ENCODE measurements at regions not wholly inside any gene's neighbourhood (a gene's known extent, or its start where the extent isn't known, plus 50 kb on each side); places are given as distances from the start of the nearest gene placed in this dataset.
A peak's percentile ranks its signal among the peaks of the same experiment; 100 is the strongest.

DNA sequence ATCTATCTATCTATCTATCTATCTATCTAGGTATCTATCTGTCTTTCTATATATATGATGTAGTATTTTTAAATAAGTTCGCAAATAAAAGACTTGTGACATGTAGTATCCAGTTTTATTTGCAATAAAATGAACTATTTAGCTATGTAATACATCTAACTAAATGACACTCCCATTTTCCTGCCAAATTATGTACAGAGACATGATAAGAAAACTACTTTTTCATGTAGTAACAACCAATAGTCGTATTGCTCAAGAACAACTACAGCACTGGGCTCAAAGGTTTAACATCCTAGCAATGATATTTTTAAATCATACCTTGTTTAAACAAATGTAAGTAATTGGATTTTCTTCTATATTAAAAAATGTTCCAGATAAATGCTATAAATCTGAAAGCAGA lies 55.5 kb upstream of the FLRT2 start:
- WGBS, 4 donors = 61 to 80% (median 73%) methylated on average over 2 of the region's 2 CpGs
- no peak for DNase-seq
- TF ChIP-seq POLR2A (IDR thresholded peaks at IDR 0.05) = no peak
- TF ChIP-seq, protein P1, sequence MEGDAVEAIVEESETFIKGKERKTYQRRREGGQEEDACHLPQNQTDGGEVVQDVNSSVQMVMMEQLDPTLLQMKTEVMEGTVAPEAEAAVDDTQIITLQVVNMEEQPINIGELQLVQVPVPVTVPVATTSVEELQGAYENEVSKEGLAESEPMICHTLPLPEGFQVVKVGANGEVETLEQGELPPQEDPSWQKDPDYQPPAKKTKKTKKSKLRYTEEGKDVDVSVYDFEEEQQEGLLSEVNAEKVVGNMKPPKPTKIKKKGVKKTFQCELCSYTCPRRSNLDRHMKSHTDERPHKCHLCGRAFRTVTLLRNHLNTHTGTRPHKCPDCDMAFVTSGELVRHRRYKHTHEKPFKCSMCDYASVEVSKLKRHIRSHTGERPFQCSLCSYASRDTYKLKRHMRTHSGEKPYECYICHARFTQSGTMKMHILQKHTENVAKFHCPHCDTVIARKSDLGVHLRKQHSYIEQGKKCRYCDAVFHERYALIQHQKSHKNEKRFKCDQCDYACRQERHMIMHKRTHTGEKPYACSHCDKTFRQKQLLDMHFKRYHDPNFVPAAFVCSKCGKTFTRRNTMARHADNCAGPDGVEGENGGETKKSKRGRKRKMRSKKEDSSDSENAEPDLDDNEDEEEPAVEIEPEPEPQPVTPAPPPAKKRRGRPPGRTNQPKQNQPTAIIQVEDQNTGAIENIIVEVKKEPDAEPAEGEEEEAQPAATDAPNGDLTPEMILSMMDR (IDR thresholded peaks at IDR 0.05) = no peak
- Histone ChIP-seq H3K27ac (no peak overlapping the region), H3K36me3 (replicated peaks in 1 of 2) (no peaks in the 10 kb centered on the region), H3K27me3 (no peaks in the 10 kb centered on the region), H3K4me3 (no peak overlapping the region), H3K4me1 (replicated peaks in 1 of 2) (peaks cover 16 to 17% of the 10 kb centered on the region in 2 donors), H3K9me3 (replicated peaks in 1 of 3) (no peaks in the 10 kb centered on the region)
- intact Hi-C loops (cut with DNase I) = no loop called here

DNA sequence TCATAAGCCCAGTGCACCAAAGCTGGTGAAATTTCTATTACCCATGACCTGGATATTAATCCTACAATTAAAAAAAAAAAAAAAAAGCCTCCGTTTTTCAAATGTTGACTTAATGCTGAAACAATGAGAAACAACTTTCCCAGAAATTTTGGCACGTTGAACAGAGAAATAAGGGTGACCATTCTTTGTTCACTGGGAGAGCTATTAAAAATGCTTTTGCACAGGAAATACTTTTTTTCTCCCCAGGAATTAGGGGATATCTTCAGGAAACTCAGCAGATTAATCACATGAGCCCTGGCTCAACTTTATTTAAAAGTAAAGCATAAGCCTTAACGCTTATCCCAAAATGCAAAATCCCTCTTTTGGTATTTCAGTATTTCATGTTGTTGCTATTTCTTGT lies 54.8 kb upstream of the FLRT2 start:
- intact Hi-C loops (cut with DNase I) = no loop called here
- H3K27ac ChIP-seq = peak overlapping the region in 1 of 5 donors; percentile 8
- WGBS, 4 donors = 39 to 60% (median 48%) methylated on average over 3 of the region's 3 CpGs

DNA sequence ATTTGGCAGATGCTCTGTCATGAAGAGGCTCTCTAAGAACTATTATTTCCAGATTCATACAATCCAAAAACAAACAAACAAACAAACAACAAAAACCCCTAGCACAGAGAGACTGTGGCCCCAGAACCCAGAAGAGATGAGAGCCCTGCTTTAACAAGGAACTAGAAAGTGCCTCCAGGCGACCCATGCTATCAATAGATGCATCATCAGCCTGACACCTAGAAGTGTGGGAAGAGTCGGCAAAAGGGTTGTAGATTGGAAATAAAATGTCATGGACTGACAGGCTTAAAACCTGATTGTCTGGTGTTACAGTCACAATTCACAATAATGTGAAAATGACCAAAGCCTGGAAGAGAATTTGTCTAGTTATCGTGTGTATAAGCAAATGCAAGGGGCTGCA lies 50.6 kb upstream of the FLRT2 start:
- Histone ChIP-seq H3K4me1 (replicated peaks in 1 of 2) (peaks cover 22 to 24% of the 10 kb centered on the region in 2 donors), H3K36me3 (replicated peaks in 1 of 2) (no peaks in the 10 kb centered on the region), H3K27ac (no peak overlapping the region), H3K9me3 (replicated peaks in 1 of 3) (no peaks in the 10 kb centered on the region), H3K4me3 (no peak overlapping the region), H3K27me3 (no peaks in the 10 kb centered on the region)
- TF ChIP-seq, protein P1 (IDR thresholded peaks at IDR 0.05) = no peak
- no peak for TF ChIP-seq POLR2A (IDR thresholded peaks at IDR 0.05)
- no peak for DNase-seq
- 88 to 96% (median 90%) methylated on average over 3 of the region's 3 CpGs for WGBS, 4 donors
- intact Hi-C loops (cut with DNase I) = no loop called here

More for the DNA sequence above, 54.8 kb upstream of the FLRT2 start:
- H3K9me3 ChIP-seq (replicated peaks in 1 of 3) = no peaks in the 10 kb centered on the region
- H3K4me3 ChIP-seq = no peak overlapping the region
- no peaks in the 10 kb centered on the region for H3K27me3 ChIP-seq
- DNase-seq = no peak
- TF ChIP-seq, protein P1 (IDR thresholded peaks at IDR 0.05) = no peak
- no peak for TF ChIP-seq POLR2A (IDR thresholded peaks at IDR 0.05)
- peaks cover 16 to 17% of the 10 kb centered on the region in 2 donors for H3K4me1 ChIP-seq (replicated peaks in 1 of 2)
- no peaks in the 10 kb centered on the region for H3K36me3 ChIP-seq (replicated peaks in 1 of 2)

DNA sequence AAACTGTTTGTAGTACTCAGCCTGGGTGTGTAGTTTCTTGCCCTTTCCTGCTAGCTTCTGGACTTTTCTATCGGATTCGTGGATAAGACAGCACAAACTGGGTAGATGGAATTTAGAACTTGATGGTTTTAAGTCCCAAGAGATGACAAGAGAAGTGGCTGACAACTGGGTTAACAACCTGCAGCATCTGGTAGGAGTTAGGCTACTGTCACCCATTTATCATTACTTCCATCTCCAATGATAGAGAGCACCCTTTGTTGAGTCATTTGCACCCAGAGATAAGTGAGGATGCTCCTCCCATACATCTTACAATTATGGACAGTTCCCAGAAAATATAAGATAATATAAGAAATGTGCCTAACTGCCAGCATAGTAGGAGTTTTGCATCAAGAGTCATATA lies 50.2 kb upstream of the FLRT2 start:
- intact Hi-C loops (cut with DNase I) = no loop called here
- H3K4me1 ChIP-seq (replicated peaks in 1 of 2) = peaks cover 17 to 24% of the 10 kb centered on the region in 2 donors
- no peak overlapping the region for H3K27ac ChIP-seq
- no peaks in the 10 kb centered on the region for H3K36me3 ChIP-seq (replicated peaks in 1 of 2)
- TF ChIP-seq, protein P1 (IDR thresholded peaks at IDR 0.05) = no peak
- TF ChIP-seq POLR2A (IDR thresholded peaks at IDR 0.05) = no peak
- 68 to 90% (median 88%) methylated on average over 2 of the region's 2 CpGs for WGBS, 4 donors
- H3K9me3 ChIP-seq (replicated peaks in 1 of 3) = no peaks in the 10 kb centered on the region
- H3K4me3 ChIP-seq = no peak overlapping the region
- DNase-seq = no peak
- H3K27me3 ChIP-seq = no peaks in the 10 kb centered on the region

Small RNAs in the stretch of these regions (small RNA-seq; reads per million reads assigned to genes)
- 0 reads per million in 2 donors for gene AL161713.1
- gene AL163642.1 = 0 reads per million in 2 donors
- 0 reads per million in 2 donors for gene RF00017
- gene RNU6-976P = 0 reads per million in 2 donors
- gene RNU6ATAC28P = 0 reads per million in 2 donors
- 0 reads per million in 2 donors for gene RNU7-51P
